Erythroblast (primary cell): ENCODE measurements at regions not wholly inside any gene's neighbourhood (a gene's known extent, or its start where the extent isn't known, plus 50 kb on each side); places are given as distances from the start of the nearest gene placed in this dataset.

Experiments
- GATA1 ChIP-seq: IDR thresholded peaks from 2 replicates; pipeline ENCODE4 v1.6.1; 2011; ENCODE audit warnings: low read depth, mild to moderate bottlenecking, control low read depth, low read length, moderate library complexity
- POLR2A ChIP-seq: IDR thresholded peaks from 2 replicates; pipeline ENCODE4 v1.6.1; 2011; ENCODE audit warnings: mild to moderate bottlenecking, low read length

DNA sequence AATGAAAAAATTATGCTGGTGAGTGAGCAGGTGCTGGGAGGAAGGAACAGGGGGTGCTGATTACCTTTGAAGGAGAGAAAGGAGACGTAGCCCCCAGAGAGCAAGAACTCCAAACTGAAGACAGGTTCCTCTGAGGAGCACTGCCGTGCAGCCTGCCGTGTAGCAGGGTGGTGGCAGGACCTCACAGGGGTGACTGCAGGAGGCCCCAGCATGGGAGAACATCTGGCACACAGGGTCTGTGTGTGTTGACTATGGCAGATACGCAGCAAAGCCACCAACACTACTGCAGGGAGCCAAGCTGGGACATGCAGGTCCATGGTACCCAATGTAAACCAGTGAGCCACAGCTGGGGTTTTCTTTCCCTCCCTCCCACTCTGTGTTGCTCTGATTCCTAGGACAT lies 192.1 kb upstream of the PDE1C start:
- TF ChIP-seq POLR2A (no peak), GATA1 (no peak)
